Kidney capillary endothelial cell (primary cell): ENCODE measurements at regions not wholly inside any gene's neighbourhood (a gene's known extent, or its start where the extent isn't known, plus 50 kb on each side); places are given as distances from the start of the nearest gene placed in this dataset.

Experiments
- DNase-seq: peaks from one replicate; pipeline ENCODE4 v3.0.0-alpha.2; 2018; ENCODE audit warnings: low spot score

GRCh38 chr7:126378642-126379041, 874.1 kb downstream of the GRM8 start:
- DNase-seq = no peak

- DNase-seq = no peak
Observed at GRCh38 chr7:126370038-126370668, 882.6 kb downstream of the GRM8 start.

- DNase-seq = no peak
Observed at GRCh38 chr7:126362746-126363145, 890.0 kb downstream of the GRM8 start.

- DNase-seq = no peak
Observed at GRCh38 chr7:126361183-126361582, 891.6 kb downstream of the GRM8 start.

- DNase-seq = no peak
Observed at GRCh38 chr7:126339813-126340212, 912.9 kb downstream of the GRM8 start.

- no peak for DNase-seq
Observed at GRCh38 chr7:126305671-126306070, 947.1 kb downstream of the GRM8 start.

GRCh38 chr7:126303926-126304325, 948.8 kb downstream of the GRM8 start:
- DNase-seq = no peak

- DNase-seq = no peak
Observed at GRCh38 chr7:126302639-126303038, 950.1 kb downstream of the GRM8 start.

- no peak for DNase-seq
Observed at GRCh38 chr7:126286317-126286716, 966.4 kb downstream of the GRM8 start.

- DNase-seq = no peak
Observed at GRCh38 chr7:126236261-126236660, 1016.5 kb downstream of the GRM8 start.

GRCh38 chr7:126228356-126229061, 1024.2 kb downstream of the GRM8 start:
- DNase-seq = no peak

GRCh38 chr7:126227643-126228042, 1025.1 kb downstream of the GRM8 start:
- no peak for DNase-seq

GRCh38 chr7:126227055-126227454, 1025.7 kb downstream of the GRM8 start:
- DNase-seq = no peak

- DNase-seq = no peak
Observed at GRCh38 chr7:126223729-126224128, 1029.0 kb downstream of the GRM8 start.

GRCh38 chr7:126222782-126223181, 1030.0 kb downstream of the GRM8 start:
- DNase-seq = no peak

GRCh38 chr7:126215785-126216184, 1037.0 kb downstream of the GRM8 start:
- no peak for DNase-seq

- no peak for DNase-seq
Observed at GRCh38 chr7:126213876-126214275, 1038.9 kb downstream of the GRM8 start.

- DNase-seq = no peak
Observed at GRCh38 chr7:126211875-126212274, 1040.9 kb downstream of the GRM8 start.

GRCh38 chr7:126210707-126211106, 1042.0 kb downstream of the GRM8 start:
- no peak for DNase-seq

GRCh38 chr7:126203185-126203584, 1049.6 kb downstream of the GRM8 start:
- DNase-seq = no peak

- DNase-seq = no peak
Observed at GRCh38 chr7:126202177-126202576, 1050.6 kb downstream of the GRM8 start.

GRCh38 chr7:126185959-126186580, 1066.7 kb downstream of the GRM8 start:
- no peak for DNase-seq

- no peak for DNase-seq
Observed at GRCh38 chr7:126179916-126180315, 1072.8 kb downstream of the GRM8 start.
